ENCODE measurements at regions not wholly inside any gene's neighbourhood (a gene's known extent, or its start where the extent isn't known, plus 50 kb on each side); places are given as distances from the start of the nearest gene placed in this dataset.
"Not testable (repeated sequence)": the region's sequence is repeated elsewhere in the genome, so short reads cannot be mapped to it uniquely, and the experiment has no call there.

DNA sequence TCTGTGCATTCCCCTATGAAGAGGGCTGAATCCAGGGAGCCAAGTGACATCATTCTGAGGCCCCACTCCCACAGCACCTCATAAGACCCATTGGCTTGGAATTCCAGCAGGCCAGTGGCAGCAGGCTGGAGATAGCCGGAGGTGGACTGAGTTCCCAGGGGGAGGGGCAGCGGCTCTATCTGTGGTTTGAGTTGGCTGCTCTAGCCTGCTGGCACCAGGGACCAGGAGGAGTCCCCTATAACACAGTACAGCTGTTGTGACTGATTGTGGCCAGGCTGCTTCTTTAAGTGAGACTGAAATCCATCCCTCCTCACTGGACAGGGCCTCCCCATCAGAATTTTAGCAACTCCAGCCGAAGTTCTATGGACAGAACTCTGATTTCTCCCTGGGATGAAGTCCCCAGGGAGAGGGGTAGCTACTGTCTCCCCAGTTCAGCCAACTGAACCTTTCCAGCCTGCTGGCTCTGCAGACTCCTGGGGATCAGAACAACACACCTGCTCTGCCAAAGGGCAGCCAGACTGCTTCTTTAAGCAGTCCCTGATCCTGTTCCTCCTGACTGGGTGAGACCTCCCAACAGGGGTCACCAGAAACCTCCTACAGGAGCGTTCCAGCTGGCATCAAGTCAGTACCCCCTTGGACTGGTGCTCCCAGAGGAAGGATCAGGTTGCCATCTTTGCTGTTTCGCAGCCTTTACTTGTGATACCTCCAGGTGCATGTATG lies 4214.8 kb upstream of the OR11H1 start:
- H3K9me3 ChIP-seq (ENCODE audit: control insufficient read depth, insufficient read depth, low read depth, low read length); H3K4me3 ChIP-seq (ENCODE audit: low read depth in 2 of 2, low read length in 2 of 2); H3K27me3 ChIP-seq (ENCODE audit: control insufficient read depth, insufficient read depth, low read length); H3K27ac ChIP-seq (ENCODE audit: low read length); ATAC-seq; H3K4me1 ChIP-seq (ENCODE audit: control insufficient read depth, insufficient read depth, low read length); DNase-seq (ENCODE audit: low read depth, low spot score); CTCF ChIA-PET; H3K36me3 ChIP-seq (ENCODE audit: control insufficient read depth, insufficient read depth, low read length); BruUV-seq (replicated peaks); POLR2A ChIA-PET; intact Hi-C loops (cut with micrococcal nuclease; ENCODE audit: unreplicated experiment); in situ Hi-C loops (cut with HindIII; ENCODE audit: low pct_unique_long_range_greater_than_20kb, low sequenced_read_pairs): not testable (repeated sequence)

DNA sequence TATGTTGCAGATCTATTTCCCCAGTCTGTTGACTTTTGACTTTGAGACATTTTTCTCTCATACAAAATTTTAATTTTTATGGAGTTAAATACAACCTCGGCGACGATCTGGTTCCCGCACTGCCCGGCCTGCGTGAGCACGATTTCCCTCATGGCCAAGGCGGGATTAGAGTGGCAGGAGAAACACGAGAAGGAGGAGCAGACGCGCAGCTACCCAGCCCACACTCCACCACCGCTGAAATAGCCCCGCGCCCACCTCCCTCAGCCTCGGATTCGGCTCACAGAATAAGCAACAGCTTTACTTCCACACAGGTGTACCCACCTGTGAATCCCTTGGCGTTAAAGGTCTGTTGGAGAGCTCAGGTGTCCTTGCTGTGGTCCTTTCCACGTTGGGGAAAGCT lies 4209.4 kb upstream of the OR11H1 start:
- in situ Hi-C loops (cut with HindIII; ENCODE audit: low pct_unique_long_range_greater_than_20kb, low sequenced_read_pairs); H3K9me3 ChIP-seq (ENCODE audit: control insufficient read depth, insufficient read depth, low read depth, low read length); CTCF ChIA-PET; H3K4me1 ChIP-seq (ENCODE audit: control insufficient read depth, insufficient read depth, low read length); H3K36me3 ChIP-seq (ENCODE audit: control insufficient read depth, insufficient read depth, low read length); H3K4me3 ChIP-seq (ENCODE audit: low read depth in 2 of 2, low read length in 2 of 2); intact Hi-C loops (cut with micrococcal nuclease; ENCODE audit: unreplicated experiment); POLR2A ChIA-PET; DNase-seq (ENCODE audit: low read depth, low spot score); BruUV-seq (replicated peaks); ATAC-seq; H3K27me3 ChIP-seq (ENCODE audit: control insufficient read depth, insufficient read depth, low read length); H3K27ac ChIP-seq (ENCODE audit: low read length): not testable (repeated sequence)

DNA sequence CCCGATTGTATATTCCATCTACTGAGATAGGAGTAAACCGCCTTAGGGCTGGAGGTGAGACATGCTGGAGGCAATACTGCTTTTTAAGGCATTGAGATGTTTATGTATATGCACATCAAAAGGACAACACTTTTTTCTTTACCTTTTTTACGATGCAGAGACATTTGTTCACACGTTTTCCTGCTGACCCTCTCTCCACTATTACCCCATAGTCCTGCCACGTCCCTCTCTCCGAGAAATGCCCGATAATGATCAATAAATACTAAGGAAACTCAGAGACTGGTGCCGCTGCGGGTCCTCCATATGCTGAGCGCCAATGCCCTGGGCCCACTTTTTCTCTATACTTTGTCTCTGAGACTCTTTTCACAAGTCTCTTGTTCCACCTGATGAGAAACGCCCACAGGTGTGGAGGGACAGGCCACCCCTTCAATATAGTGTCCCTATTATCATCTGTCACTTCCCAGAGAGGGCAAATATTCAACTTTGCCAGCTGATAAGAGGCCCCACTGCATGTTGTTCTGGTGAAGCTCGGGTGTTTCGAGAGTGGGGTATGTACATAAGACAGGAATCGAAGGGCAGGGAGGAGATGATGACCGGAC lies 4203.5 kb upstream of the OR11H1 start:
- DNase-seq (ENCODE audit: low read depth, low spot score); H3K4me3 ChIP-seq (ENCODE audit: low read depth in 2 of 2, low read length in 2 of 2); intact Hi-C loops (cut with micrococcal nuclease; ENCODE audit: unreplicated experiment); ATAC-seq; BruUV-seq (replicated peaks); CTCF ChIA-PET; in situ Hi-C loops (cut with HindIII; ENCODE audit: low pct_unique_long_range_greater_than_20kb, low sequenced_read_pairs); H3K9me3 ChIP-seq (ENCODE audit: control insufficient read depth, insufficient read depth, low read depth, low read length); H3K36me3 ChIP-seq (ENCODE audit: control insufficient read depth, insufficient read depth, low read length); H3K27ac ChIP-seq (ENCODE audit: low read length); H3K27me3 ChIP-seq (ENCODE audit: control insufficient read depth, insufficient read depth, low read length); H3K4me1 ChIP-seq (ENCODE audit: control insufficient read depth, insufficient read depth, low read length); POLR2A ChIA-PET: not testable (repeated sequence)

DNA sequence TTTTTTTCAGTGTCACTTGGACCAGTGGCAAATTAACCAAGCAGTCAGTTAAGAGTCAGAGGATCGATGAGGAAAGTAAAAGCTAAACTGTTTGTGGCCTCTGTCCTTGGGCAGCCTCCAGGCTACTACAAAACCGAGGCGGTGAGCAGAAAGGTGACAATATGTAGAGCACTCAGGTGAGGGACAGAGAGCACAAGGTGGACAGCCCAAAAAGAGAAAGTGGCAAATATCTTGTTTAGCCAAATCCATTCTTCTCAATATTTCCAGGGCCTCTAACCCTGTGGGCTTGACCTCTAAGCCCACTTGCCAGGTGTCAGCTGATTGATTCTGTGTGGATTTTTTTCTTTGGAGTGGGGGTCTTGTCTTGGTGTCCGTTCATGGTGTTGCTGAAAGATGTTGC lies 4202.2 kb upstream of the OR11H1 start:
- H3K27ac ChIP-seq (ENCODE audit: low read length): no peak overlapping the region
- ATAC-seq: no peak
- POLR2A ChIA-PET: no interaction called here
- H3K27me3 ChIP-seq (ENCODE audit: control insufficient read depth, insufficient read depth, low read length): no peaks in the 10 kb centered on the region
- DNase-seq (ENCODE audit: low read depth, low spot score): no peak
- in situ Hi-C loops (cut with HindIII; ENCODE audit: low pct_unique_long_range_greater_than_20kb, low sequenced_read_pairs): no loop called here
- H3K36me3 ChIP-seq (ENCODE audit: control insufficient read depth, insufficient read depth, low read length): no peaks in the 10 kb centered on the region
- intact Hi-C loops (cut with micrococcal nuclease; ENCODE audit: unreplicated experiment): no loop called here
- no peaks in the 10 kb centered on the region for H3K4me1 ChIP-seq (ENCODE audit: control insufficient read depth, insufficient read depth, low read length)
- no peak overlapping the region for H3K4me3 ChIP-seq (ENCODE audit: low read depth in 2 of 2, low read length in 2 of 2)
- no peaks in the 10 kb centered on the region for H3K9me3 ChIP-seq (ENCODE audit: control insufficient read depth, insufficient read depth, low read depth, low read length)
- TF ChIP-seq, protein P1, sequence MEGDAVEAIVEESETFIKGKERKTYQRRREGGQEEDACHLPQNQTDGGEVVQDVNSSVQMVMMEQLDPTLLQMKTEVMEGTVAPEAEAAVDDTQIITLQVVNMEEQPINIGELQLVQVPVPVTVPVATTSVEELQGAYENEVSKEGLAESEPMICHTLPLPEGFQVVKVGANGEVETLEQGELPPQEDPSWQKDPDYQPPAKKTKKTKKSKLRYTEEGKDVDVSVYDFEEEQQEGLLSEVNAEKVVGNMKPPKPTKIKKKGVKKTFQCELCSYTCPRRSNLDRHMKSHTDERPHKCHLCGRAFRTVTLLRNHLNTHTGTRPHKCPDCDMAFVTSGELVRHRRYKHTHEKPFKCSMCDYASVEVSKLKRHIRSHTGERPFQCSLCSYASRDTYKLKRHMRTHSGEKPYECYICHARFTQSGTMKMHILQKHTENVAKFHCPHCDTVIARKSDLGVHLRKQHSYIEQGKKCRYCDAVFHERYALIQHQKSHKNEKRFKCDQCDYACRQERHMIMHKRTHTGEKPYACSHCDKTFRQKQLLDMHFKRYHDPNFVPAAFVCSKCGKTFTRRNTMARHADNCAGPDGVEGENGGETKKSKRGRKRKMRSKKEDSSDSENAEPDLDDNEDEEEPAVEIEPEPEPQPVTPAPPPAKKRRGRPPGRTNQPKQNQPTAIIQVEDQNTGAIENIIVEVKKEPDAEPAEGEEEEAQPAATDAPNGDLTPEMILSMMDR (IDR thresholded peaks at IDR 0.05): no peak
- TF ChIP-seq TCF7L2 (IDR thresholded peaks at IDR 0.05; ENCODE audit: low read depth, low read length): no peak
- no peak for TF ChIP-seq POLR2AphosphoS5 (IDR thresholded peaks at IDR 0.05; ENCODE audit: low read depth, low read length)
- no peak for TF ChIP-seq SIN3A (IDR thresholded peaks at IDR 0.05; ENCODE audit: borderline replicate concordance, insufficient read depth, low read depth, low read length)
- CTCF ChIA-PET: no interaction called here
- BruUV-seq (replicated peaks): no TSS peak

DNA sequence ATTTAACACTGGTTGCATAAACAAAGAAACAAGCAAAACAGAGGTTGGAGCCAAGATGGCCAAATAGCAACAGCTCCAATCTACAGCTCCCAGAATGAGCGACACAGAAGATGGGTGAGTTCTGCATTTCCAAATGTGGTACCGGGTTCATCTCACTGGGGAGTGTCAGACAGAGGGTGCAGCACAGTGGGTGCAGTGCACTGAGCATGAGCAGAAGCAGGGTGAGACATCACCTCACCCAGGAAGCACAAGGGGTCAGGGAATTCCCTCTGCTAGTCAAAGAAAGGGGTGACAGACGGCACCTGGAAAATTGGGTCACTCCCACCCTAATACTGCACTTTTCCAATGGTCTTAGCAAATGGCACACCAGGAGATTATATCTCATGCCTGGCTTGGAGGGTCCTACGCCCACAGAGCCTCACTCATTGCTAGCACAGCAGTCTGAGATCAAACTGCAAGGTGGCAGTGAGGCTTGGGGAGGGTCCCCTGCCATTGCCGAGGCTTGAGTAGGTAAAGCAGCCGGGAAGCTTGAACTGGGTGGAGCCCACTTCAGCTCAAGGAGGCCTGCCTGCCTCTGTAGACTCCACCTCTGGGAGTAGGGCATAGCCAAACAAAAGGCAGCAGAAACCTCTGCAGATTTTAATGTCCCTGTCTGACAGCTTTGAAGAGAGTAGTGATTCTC lies 4186.5 kb upstream of the OR11H1 start:
- H3K27me3 ChIP-seq (ENCODE audit: control insufficient read depth, insufficient read depth, low read length); H3K27ac ChIP-seq (ENCODE audit: low read length); CTCF ChIA-PET; DNase-seq (ENCODE audit: low read depth, low spot score); H3K4me1 ChIP-seq (ENCODE audit: control insufficient read depth, insufficient read depth, low read length); H3K4me3 ChIP-seq (ENCODE audit: low read depth in 2 of 2, low read length in 2 of 2); H3K9me3 ChIP-seq (ENCODE audit: control insufficient read depth, insufficient read depth, low read depth, low read length); H3K36me3 ChIP-seq (ENCODE audit: control insufficient read depth, insufficient read depth, low read length); ATAC-seq; in situ Hi-C loops (cut with HindIII; ENCODE audit: low pct_unique_long_range_greater_than_20kb, low sequenced_read_pairs); intact Hi-C loops (cut with micrococcal nuclease; ENCODE audit: unreplicated experiment); BruUV-seq (replicated peaks); POLR2A ChIA-PET: not testable (repeated sequence)

DNA sequence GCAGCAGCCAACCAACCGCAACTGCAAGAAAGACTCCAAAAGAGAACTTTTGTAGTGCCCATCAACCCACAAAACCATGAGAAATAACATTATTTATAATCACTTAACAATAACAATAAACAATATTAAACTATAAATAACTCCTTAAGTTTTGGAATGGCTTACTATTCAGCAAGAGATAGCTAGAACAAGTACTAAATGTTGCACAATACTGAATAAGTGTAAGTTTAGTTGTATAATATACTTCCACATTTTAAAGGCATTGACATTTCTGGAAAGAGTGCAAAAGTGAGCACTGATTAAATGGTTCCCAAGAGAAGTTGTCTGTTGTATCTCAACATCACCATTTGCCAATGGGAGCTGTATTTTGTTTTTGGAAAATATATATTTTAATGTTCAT lies 4176.8 kb upstream of the OR11H1 start:
- in situ Hi-C loops (cut with HindIII; ENCODE audit: low pct_unique_long_range_greater_than_20kb, low sequenced_read_pairs); ATAC-seq; CTCF ChIA-PET; H3K4me3 ChIP-seq (ENCODE audit: low read depth in 2 of 2, low read length in 2 of 2); BruUV-seq (replicated peaks); DNase-seq (ENCODE audit: low read depth, low spot score); intact Hi-C loops (cut with micrococcal nuclease; ENCODE audit: unreplicated experiment); H3K36me3 ChIP-seq (ENCODE audit: control insufficient read depth, insufficient read depth, low read length); H3K27ac ChIP-seq (ENCODE audit: low read length); H3K9me3 ChIP-seq (ENCODE audit: control insufficient read depth, insufficient read depth, low read depth, low read length); H3K27me3 ChIP-seq (ENCODE audit: control insufficient read depth, insufficient read depth, low read length); POLR2A ChIA-PET; H3K4me1 ChIP-seq (ENCODE audit: control insufficient read depth, insufficient read depth, low read length): not testable (repeated sequence)
